ENCODE measurements at regions not wholly inside any gene's neighbourhood (a gene's known extent, or its start where the extent isn't known, plus 50 kb on each side); places are given as distances from the start of the nearest gene placed in this dataset.

DNA sequence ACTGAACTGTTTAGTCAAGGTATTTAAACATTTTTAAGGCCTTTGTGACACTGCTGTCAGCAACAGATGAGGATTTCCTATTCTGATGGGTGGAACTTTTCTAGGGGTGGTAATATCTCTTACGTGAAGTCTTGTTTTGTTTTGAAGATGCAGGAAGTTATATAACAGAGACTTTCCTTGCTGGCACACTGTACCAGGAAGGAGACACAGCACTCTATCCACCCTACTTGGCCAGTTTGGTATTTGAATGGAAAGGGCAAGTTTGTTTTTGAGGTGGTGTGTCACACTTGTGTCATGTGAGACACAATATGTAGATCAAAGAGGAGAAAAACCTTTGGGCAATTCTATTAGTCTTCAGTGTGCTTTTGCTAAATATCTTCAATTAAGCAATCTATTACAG lies 51.6 kb upstream of the SRP54 start:
- H3K9me3 Mint-ChIP-seq = peaks cover 0 to 4% of the 10 kb centered on the region in 2 donors
- DNase-seq (ENCODE audit: low spot score in 2 of 2) (peak in 1 of 2 donors; percentile 26), ATAC-seq (peak; percentile 63 to 91)
- H3K27ac Mint-ChIP-seq = peak overlapping the region; percentile 98 to 100
- peaks cover 0 to 16% of the 10 kb centered on the region in 2 donors for H3K36me3 Mint-ChIP-seq

- H3K9me3 Mint-ChIP-seq = peaks cover 0 to 4% of the 10 kb centered on the region in 2 donors
- peaks cover 0 to 14% of the 10 kb centered on the region in 2 donors for H3K36me3 Mint-ChIP-seq
- DNase-seq (ENCODE audit: low spot score in 2 of 2) (peak in 1 of 2 donors; percentile 25), ATAC-seq (peak; percentile 57 to 70)
- H3K27ac Mint-ChIP-seq = peak overlapping the region; percentile 98 to 100
Observed at GRCh38 chr14:34930591-34931091, 52.2 kb upstream of the SRP54 start.

GRCh38 chr14:34926552-34926951 lies 51.4 kb upstream of the BAZ1A start:
- DNase-seq (ENCODE audit: low spot score in 2 of 2) (no peak), ATAC-seq (no peak)
- peaks cover 0 to 9% of the 10 kb centered on the region in 2 donors for H3K36me3 Mint-ChIP-seq
- no peak overlapping the region for H3K27ac Mint-ChIP-seq
- no peaks in the 10 kb centered on the region for H3K9me3 Mint-ChIP-seq
